OCI-LY1 (cell line): ENCODE measurements at regions not wholly inside any gene's neighbourhood (a gene's known extent, or its start where the extent isn't known, plus 50 kb on each side); places are given as distances from the start of the nearest gene placed in this dataset.

ENCODE experiments used
- H2AFZ ChIP-seq: fragments of 200-600 bp; sonication (generic), shearing (Covaris generic); 2 replicates; pipeline ENCODE4 v1.6.0; 2014; ENCODE audit warnings: antibody characterized with exemption, mild to moderate bottlenecking, low read length
- H3F3A ChIP-seq: fragments of 200-600 bp; sonication (generic), shearing (Covaris generic); 2 replicates; pipeline ENCODE4 v1.6.0; 2014; ENCODE audit warnings: mild to moderate bottlenecking, antibody characterized with exemption, low read length, moderate library complexity; ENCODE audit not compliant: insufficient read depth
- H3K27ac ChIP-seq: fragments of 200-600 bp; sonication (generic); 2 replicates; pipeline ENCODE4 v1.5.1; 2014; ENCODE audit warnings: low read length, mixed run types, mild to moderate bottlenecking, low read depth; ENCODE audit not compliant: poor library complexity, severe bottlenecking
- H3K27me3 ChIP-seq: fragments of 200-600 bp; sonication (generic); 2 replicates; pipeline ENCODE4 v1.6.0; 2014; ENCODE audit warnings: antibody characterized with exemption, mild to moderate bottlenecking, low read length, moderate library complexity; ENCODE audit not compliant: insufficient read depth
- H3K36me3 ChIP-seq: fragments of 200-600 bp; sonication (generic); 2 replicates; pipeline ENCODE4 v1.6.1; 2014; ENCODE audit warnings: mild to moderate bottlenecking, antibody characterized with exemption, low read length, moderate library complexity, mixed read lengths; ENCODE audit not compliant: insufficient read depth
- H3K4me1 ChIP-seq: fragments of 200-600 bp; sonication (generic); 2 replicates; pipeline ENCODE4 v1.5.1; 2014; ENCODE audit warnings: mild to moderate bottlenecking, low read length, moderate library complexity; ENCODE audit not compliant: insufficient read depth, severe bottlenecking
- H3K4me2 ChIP-seq: fragments of 200-600 bp; sonication (generic), shearing (Covaris generic); 2 replicates; pipeline ENCODE4 v1.6.1; 2014; ENCODE audit warnings: low read length
- H3K4me3 ChIP-seq: fragments of 200-600 bp; sonication (generic); 2 replicates; pipeline ENCODE4 v1.5.1; 2014; ENCODE audit warnings: low read length, low read depth, mild to moderate bottlenecking, mixed read lengths; ENCODE audit not compliant: poor library complexity, severe bottlenecking
- H3K79me2 ChIP-seq: fragments of 200-600 bp; shearing (Covaris generic); 2 replicates; pipeline ENCODE4 v1.6.1; 2016; ENCODE audit warnings: mixed run types, low read length, mixed read lengths; ENCODE audit not compliant: insufficient read depth
- H3K9ac ChIP-seq: fragments of 200-600 bp; sonication (generic), shearing (Covaris generic); 2 replicates; pipeline ENCODE4 v1.6.1; 2014; ENCODE audit warnings: mild to moderate bottlenecking, low read length, mixed read lengths
- H3K9me2 ChIP-seq: fragments of 200-600 bp; sonication (generic), shearing (Covaris generic); 2 replicates; pipeline ENCODE4 v1.6.1; 2014; ENCODE audit warnings: low read depth, mild to moderate bottlenecking, low read length, mixed read lengths
- H3K9me3 ChIP-seq: fragments of 200-600 bp; shearing (Covaris generic); 2 replicates; pipeline ENCODE4 v1.6.1; 2014; ENCODE audit warnings: low read length, mixed read lengths
- H4K20me1 ChIP-seq: fragments of 200-600 bp; sonication (generic), shearing (Covaris generic); 2 replicates; pipeline ENCODE4 v1.6.0; 2016; ENCODE audit warnings: mild to moderate bottlenecking, low read length; ENCODE audit not compliant: insufficient read depth
- EZH2 ChIP-seq: fragments of 200-600 bp; sonication (generic), shearing (Covaris generic); IDR thresholded peaks from 2 replicates; pipeline ENCODE4 v1.8.0; 2017; ENCODE audit warnings: borderline replicate concordance, mixed run types, mild to moderate bottlenecking, antibody characterized with exemption, low read length, moderate library complexity, mixed read lengths
- TF ChIP-seq, protein P1 (sequence below): fragments of 200-600 bp; sonication (generic), shearing (Covaris generic); IDR thresholded peaks from 2 replicates; pipeline ENCODE4 v1.5.1; 2017; ENCODE audit warnings: mild to moderate bottlenecking, antibody characterized with exemption, low read length, moderate library complexity, mixed read lengths

DNA sequence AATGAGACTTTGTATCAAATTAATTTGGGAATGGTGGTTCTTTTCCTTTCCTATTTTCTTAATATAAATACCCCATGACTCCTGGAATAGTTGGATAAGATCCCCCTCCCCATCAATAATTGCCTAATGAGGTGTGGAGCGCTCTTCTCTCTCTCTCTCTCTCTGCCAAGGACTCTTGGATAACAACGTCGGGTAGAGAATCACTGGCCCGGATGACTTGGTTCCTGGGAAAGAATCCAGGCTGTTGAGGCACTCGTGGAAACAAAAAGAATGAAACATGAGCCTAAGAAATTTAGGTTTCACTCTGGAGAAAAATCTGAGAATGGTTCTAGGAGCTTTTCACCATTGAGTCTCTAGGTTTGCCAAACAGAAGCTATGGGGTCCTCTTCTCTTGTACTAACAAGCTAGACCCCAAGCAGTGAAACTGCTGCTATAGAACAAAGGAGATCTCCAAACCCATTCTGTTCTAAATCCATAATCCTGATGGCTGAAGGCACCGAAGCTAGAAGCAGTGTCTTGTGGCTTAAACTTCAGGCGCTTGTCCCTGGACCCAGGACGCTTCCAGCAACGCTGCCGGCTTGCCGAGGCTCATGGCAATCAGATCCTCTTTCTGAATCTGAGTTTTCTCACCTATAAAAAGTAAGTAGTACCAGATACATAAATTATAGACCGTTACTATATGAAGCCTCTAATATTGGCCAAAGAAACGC, 241.6 kb upstream of the BTBD3 start:
- H3K4me3 ChIP-seq: no peak overlapping the region
- no peaks in the 10 kb centered on the region for H3K27me3 ChIP-seq
- H3K9me2 ChIP-seq: no peaks in the 10 kb centered on the region
- no peak overlapping the region for H2AFZ ChIP-seq
- H3K79me2 ChIP-seq: no peaks in the 10 kb centered on the region
- no peak overlapping the region for H3K4me2 ChIP-seq
- H3K9me3 ChIP-seq: no peaks in the 10 kb centered on the region
- H3K4me1 ChIP-seq: no peaks in the 10 kb centered on the region
- no peaks in the 10 kb centered on the region for H3K36me3 ChIP-seq
- no peaks in the 10 kb centered on the region for H4K20me1 ChIP-seq
- H3K9ac ChIP-seq: no peak overlapping the region
- no peak for TF ChIP-seq EZH2
- TF ChIP-seq, protein P1, sequence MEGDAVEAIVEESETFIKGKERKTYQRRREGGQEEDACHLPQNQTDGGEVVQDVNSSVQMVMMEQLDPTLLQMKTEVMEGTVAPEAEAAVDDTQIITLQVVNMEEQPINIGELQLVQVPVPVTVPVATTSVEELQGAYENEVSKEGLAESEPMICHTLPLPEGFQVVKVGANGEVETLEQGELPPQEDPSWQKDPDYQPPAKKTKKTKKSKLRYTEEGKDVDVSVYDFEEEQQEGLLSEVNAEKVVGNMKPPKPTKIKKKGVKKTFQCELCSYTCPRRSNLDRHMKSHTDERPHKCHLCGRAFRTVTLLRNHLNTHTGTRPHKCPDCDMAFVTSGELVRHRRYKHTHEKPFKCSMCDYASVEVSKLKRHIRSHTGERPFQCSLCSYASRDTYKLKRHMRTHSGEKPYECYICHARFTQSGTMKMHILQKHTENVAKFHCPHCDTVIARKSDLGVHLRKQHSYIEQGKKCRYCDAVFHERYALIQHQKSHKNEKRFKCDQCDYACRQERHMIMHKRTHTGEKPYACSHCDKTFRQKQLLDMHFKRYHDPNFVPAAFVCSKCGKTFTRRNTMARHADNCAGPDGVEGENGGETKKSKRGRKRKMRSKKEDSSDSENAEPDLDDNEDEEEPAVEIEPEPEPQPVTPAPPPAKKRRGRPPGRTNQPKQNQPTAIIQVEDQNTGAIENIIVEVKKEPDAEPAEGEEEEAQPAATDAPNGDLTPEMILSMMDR: no peak
- H3K27ac ChIP-seq: no peak overlapping the region
- H3F3A ChIP-seq: no peaks in the 10 kb centered on the region

DNA sequence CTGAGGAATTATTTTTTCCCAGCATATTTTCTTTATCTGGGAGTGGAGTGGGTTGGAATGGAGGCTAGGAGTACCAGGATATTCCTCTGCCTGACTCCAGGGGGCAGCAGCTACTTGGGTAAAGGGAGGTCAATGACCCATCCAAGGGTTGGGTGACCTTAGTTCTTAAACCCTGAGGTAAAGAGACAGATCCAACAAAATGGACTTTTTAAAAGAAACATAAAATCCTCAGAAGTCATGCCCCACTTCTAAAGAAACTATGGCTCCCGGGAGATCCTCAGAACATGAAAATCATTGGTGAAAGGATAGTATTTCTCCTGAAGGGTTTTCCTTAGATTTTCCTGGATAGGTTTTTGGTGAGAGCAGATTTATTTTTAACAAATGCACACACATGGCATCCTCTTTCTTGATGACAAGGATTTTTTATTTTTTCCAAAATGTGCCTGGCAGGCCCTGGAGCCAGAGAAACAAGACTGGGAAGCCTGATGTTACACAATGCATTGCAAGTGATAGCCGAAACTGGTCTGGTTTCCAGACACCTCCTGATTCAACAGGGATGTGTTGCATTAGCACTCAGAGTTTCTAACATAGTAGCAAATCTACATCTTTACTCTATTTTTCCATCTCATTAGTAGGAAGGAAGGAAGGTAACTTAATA, 240.9 kb upstream of the BTBD3 start:
- H2AFZ ChIP-seq: no peak overlapping the region
- H3K9me3 ChIP-seq: no peaks in the 10 kb centered on the region
- H3K4me2 ChIP-seq: no peak overlapping the region
- no peaks in the 10 kb centered on the region for H3K79me2 ChIP-seq
- TF ChIP-seq EZH2: no peak
- TF ChIP-seq, protein P1: peak; percentile 79
- no peak overlapping the region for H3K4me3 ChIP-seq
- H4K20me1 ChIP-seq: no peaks in the 10 kb centered on the region
- no peaks in the 10 kb centered on the region for H3F3A ChIP-seq
- no peaks in the 10 kb centered on the region for H3K9me2 ChIP-seq
- H3K9ac ChIP-seq: no peak overlapping the region
- no peaks in the 10 kb centered on the region for H3K4me1 ChIP-seq
- no peak overlapping the region for H3K27ac ChIP-seq
- no peaks in the 10 kb centered on the region for H3K36me3 ChIP-seq
- H3K27me3 ChIP-seq: no peaks in the 10 kb centered on the region

DNA sequence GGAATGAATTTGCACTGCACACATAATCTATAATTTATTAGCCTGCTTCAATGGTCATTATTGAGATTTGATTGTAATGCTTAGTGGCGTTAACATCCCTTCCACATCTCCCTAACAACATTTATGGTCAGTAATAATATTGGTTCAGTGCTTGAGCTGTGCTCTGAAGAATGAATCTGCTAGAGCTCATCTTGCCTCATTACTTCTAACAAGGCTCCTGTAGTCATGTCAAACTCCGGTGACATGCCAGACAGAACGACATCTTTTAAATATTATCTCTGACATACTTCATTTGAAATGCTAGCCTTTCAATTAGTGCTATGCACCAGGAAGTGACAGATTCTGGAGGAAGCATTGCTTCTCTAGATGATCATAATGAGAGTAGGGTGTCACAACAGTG, 240.3 kb upstream of the BTBD3 start:
- H3K9me2 ChIP-seq: no peaks in the 10 kb centered on the region
- H4K20me1 ChIP-seq: no peaks in the 10 kb centered on the region
- no peak overlapping the region for H3K9ac ChIP-seq
- H3K79me2 ChIP-seq: no peaks in the 10 kb centered on the region
- no peaks in the 10 kb centered on the region for H3K36me3 ChIP-seq
- H3K4me2 ChIP-seq: no peak overlapping the region
- no peaks in the 10 kb centered on the region for H3F3A ChIP-seq
- no peak overlapping the region for H3K27ac ChIP-seq
- H3K4me1 ChIP-seq: no peaks in the 10 kb centered on the region
- no peak overlapping the region for H3K4me3 ChIP-seq
- no peak overlapping the region for H2AFZ ChIP-seq
- no peaks in the 10 kb centered on the region for H3K9me3 ChIP-seq
- TF ChIP-seq, protein P1: no peak
- no peak for TF ChIP-seq EZH2
- H3K27me3 ChIP-seq: no peaks in the 10 kb centered on the region
